IPS-18c (cell line): ENCODE measurements at regions not wholly inside any gene's neighbourhood (a gene's known extent, or its start where the extent isn't known, plus 50 kb on each side); places are given as distances from the start of the nearest gene placed in this dataset.
"Not testable (repeated sequence)": the region's sequence is repeated elsewhere in the genome, so short reads cannot be mapped to it uniquely, and the experiment has no call there.

Source experiments
- H3K4me3 ChIP-seq: 2 replicates; pipeline ENCODE4 v1.7.0; 2013; ENCODE audit warnings: low read depth, mild to moderate bottlenecking, low read length, moderate library complexity; ENCODE audit not compliant: insufficient read depth
- H3K9me3 ChIP-seq: one replicate; pipeline ENCODE4 v1.6.1; 2013; ENCODE audit warnings: mild to moderate bottlenecking, low read length, moderate library complexity; ENCODE audit not compliant: control insufficient read depth, insufficient read depth

DNA sequence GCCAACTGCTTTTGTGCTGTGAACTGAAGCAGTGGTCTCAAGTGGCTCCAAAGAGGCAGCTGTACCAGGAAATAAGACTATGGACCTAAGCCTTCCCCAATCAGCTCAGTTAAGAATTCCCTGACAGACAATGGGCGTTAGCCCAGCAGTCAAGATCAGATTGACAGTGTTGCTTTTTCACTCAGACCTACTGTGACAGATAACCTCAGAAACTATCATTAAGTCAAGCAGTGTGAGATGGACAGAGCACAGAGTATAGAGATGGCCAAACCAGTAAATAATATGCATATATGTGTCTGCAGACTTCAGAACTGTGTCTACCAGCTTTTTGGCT, 215.3 kb downstream of the ZFP36L2 start:
- no peaks in the 10 kb centered on the region for H3K9me3 ChIP-seq
- H3K4me3 ChIP-seq: no peak overlapping the region

GRCh38 chr2:43010438-43011157, 215.8 kb downstream of the ZFP36L2 start:
- Histone ChIP-seq H3K4me3 (no peak overlapping the region), H3K9me3 (no peaks in the 10 kb centered on the region)

- H3K9me3 ChIP-seq: no peaks in the 10 kb centered on the region
- no peak overlapping the region for H3K4me3 ChIP-seq
Observed at GRCh38 chr2:43009448-43009847, 217.0 kb downstream of the ZFP36L2 start.

DNA sequence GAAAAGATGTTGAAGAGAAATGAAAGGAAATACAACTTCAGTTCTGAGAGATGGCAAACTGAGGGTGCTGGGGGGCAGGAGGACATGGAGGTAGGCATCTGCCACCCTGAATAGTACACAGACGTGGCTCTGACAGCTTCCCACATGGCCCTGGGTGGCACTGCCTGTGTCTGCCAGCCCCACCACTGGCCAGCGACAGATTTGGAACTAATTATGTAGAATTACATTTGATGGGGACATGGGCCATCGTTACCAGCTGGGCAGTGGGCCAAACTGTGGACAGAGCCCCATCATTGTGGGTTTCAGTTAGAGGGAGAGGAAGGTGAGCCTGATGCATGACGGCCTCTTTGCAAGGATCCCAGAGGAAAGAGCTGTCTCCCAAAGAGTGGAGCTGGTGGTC, 216.0 kb upstream of the HAAO start:
- Histone ChIP-seq H3K9me3 (no peaks in the 10 kb centered on the region), H3K4me3 (no peak overlapping the region)

DNA sequence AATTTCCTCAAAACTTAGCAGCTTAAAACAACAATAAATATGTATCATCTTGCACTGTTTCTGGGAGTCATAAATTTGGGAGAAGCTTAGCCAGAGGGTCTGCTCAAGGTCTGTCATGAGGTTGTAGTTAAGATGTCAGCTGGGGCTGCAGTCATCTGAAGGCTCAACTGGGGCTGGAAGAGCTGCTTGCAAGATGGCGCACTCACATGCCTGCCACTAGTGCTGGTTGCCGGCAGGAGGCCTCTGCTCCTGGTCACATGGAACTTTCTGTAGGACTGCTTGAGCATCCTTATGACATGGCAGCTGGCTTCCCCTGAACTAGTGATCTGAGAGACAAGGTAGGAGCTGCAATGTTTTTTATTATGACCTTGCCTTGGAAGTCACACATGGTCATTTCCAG, 215.5 kb upstream of the HAAO start:
- H3K9me3 ChIP-seq: no peaks in the 10 kb centered on the region
- H3K4me3 ChIP-seq: no peak overlapping the region

DNA sequence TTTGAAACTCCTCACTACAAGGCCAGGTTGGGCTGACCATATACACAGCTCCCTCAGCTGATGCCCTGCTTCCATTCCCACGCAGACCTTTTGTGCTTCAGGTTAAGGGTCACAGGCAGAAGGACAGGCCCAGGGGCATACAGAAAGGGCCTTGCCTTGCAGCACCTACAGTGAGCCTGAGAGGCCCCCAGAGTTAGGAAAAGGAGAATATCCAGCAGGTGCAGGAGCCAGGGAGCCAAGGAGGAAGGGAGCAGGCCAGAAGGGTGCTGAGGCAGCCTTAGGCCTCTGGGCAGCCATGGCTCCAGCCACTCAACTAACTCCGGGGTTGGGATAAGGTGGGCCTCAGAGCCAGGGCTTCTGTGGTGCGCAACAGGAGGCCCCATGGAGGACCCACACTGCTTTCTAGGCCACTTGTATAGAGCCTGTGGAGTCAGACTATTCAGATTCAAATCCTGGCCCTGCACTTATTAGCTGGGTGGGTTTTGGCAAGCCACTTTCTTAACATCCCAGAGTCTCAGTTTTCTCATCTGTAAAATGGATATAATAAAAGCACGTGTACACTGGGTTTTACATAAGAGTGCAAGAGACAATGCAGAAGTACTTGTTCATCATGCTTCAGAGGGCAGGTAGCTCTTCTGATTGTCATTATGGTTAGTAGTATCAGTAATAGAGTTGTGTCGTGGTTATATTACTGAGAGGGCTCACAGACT, 214.6 kb upstream of the HAAO start:
- Histone ChIP-seq H3K4me3 (no peak overlapping the region), H3K9me3 (no peaks in the 10 kb centered on the region)

DNA sequence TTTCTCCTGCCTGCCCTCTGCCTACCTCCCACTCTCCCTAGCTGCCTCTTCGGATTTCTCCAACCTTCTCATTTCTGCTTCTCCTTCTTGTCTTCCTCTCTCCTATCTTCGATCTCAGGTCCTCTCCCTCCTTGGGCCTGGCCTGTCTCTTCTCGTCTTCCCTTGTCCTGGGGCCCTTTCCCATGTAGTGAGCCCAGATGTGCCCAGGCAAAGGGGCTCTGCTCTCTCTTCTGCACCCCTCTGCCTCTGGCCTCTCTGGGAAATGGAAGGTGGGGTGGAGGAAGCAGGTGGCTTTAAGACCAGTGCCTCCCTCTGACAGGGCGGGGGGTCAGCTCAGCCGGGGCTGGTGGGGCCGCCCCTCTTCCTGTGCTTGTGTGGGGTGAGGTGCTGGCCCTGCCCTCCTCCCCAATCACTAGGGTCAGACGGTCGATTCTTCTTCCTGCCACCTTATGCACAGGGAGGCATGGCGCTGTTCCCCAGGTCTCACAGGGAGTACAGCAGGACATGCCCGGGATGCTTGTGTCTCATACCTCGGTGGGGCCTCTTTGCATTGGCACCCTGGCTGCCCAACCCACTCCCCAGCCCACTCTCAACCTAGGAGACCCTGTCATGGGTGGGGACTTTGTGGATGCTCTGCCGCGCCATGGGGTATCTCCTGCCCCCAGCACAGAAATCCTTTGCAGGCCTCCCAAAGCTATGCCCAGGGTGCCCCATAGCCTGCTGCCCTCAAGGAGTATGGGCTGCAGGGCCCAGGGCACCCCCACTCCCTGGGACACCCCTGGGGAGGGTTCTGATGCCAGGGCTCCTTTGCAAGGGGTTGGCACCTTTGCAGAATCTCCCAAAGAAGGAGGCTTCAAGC, 213.8 kb upstream of the HAAO start:
- no peak overlapping the region for H3K4me3 ChIP-seq
- no peaks in the 10 kb centered on the region for H3K9me3 ChIP-seq

- Histone ChIP-seq H3K4me3 (no peak overlapping the region), H3K9me3 (no peaks in the 10 kb centered on the region)
Observed at GRCh38 chr2:43005245-43005974, 213.0 kb upstream of the HAAO start.

GRCh38 chr2:43004879-43005244, 212.5 kb upstream of the HAAO start:
- no peak overlapping the region for H3K4me3 ChIP-seq
- no peaks in the 10 kb centered on the region for H3K9me3 ChIP-seq

- H3K9me3 ChIP-seq, H3K4me3 ChIP-seq: not testable (repeated sequence)
Observed at GRCh38 chr2:43004126-43004865, 211.9 kb upstream of the HAAO start.

DNA sequence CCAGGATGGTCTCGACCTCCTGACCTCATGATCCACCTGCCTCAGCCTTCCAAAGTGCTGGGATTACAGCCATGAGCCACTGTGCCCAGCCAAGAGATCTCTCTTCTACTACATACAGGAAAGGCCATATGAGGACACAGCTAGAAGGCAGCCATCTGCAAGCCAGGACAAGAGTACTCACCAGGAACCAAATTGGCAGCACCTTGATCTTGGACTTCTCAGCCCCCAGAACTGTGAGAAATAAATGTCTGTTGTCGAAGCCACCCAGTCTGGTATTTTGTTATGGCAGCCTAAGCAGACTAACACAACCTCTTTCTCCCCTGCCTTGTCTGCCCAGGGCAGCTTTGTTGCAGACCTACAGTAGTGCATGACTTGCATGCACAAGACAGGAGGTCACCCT, 211.3 kb upstream of the HAAO start:
- Histone ChIP-seq H3K4me3 (no peak overlapping the region), H3K9me3 (no peaks in the 10 kb centered on the region)

- no peaks in the 10 kb centered on the region for H3K9me3 ChIP-seq
Observed at GRCh38 chr2:43001787-43002468, 209.5 kb upstream of the HAAO start.

GRCh38 chr2:43001055-43001378, 208.6 kb upstream of the HAAO start:
- H3K4me3 ChIP-seq: no peak overlapping the region
- no peaks in the 10 kb centered on the region for H3K9me3 ChIP-seq

More at GRCh38 chr2:43001787-43002468, 209.5 kb upstream of the HAAO start:
- H3K4me3 ChIP-seq: no peak overlapping the region

GRCh38 chr2:43000242-43001054, 208.1 kb upstream of the HAAO start:
- Histone ChIP-seq H3K9me3 (no peaks in the 10 kb centered on the region), H3K4me3 (no peak overlapping the region)

GRCh38 chr2:42999856-43000241, 207.5 kb upstream of the HAAO start:
- Histone ChIP-seq H3K4me3 (no peak overlapping the region), H3K9me3 (no peaks in the 10 kb centered on the region)

DNA sequence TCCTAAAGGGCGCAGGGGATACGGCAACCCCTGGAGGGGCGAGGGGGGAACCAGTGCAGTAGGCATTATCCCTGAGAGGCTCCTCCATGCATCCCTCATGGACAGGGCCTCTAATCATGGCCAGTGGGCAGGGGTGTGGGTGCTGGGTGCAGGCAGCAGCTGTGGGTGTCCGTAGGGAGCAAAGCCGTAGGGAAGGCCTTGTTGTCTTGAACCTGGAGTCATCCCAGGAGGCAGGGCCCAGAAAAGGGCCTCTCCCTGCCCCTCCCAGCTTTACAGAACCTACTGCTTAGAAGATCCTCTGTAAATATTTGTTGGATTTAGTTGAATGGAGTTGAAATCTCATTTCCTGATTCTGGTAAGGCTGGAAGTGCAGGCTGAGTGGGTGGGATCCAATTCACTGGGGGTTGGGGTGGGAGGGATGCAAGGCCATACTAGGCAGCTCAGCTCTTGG, 207.0 kb upstream of the HAAO start:
- Histone ChIP-seq H3K9me3 (no peaks in the 10 kb centered on the region), H3K4me3 (no peak overlapping the region)
